GM18867 (cell line): ENCODE measurements at regions not wholly inside any gene's neighbourhood (a gene's known extent, or its start where the extent isn't known, plus 50 kb on each side); places are given as distances from the start of the nearest gene placed in this dataset.
"Not testable (repeated sequence)": the region's sequence is repeated elsewhere in the genome, so short reads cannot be mapped to it uniquely, and the experiment has no call there.

Experiments used
- ATAC-seq: cut with Tn5 transposase; IDR thresholded peaks from one replicate; pipeline ENCODE4 v1.9.1; 2021; ENCODE audit warnings: mild to moderate bottlenecking, moderate library complexity; ENCODE audit not compliant: unreplicated experiment

GRCh38 chr14:98187281-98187680, 1084.7 kb downstream of the BCL11B start:
- ATAC-seq = no peak

DNA sequence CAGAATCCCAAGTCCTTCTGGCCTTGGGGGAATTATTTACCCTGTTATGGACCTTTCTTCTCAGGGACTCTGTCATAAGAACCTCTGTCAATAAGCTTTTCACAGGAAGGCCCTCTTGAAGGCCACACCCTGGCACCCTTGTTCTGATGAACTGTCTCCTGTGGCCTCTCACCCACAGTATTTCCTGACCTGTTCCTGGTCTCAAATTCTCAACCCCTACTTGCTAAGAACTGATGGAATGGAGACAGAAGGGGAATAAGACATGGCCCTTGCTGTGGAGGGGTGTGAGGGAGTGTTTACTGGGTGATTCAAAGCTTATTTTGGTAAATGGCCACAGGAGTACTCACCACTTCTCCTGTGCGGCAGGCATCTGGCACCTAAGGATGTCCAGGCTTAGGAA, 1082.9 kb downstream of the BCL11B start:
- ATAC-seq = no peak

DNA sequence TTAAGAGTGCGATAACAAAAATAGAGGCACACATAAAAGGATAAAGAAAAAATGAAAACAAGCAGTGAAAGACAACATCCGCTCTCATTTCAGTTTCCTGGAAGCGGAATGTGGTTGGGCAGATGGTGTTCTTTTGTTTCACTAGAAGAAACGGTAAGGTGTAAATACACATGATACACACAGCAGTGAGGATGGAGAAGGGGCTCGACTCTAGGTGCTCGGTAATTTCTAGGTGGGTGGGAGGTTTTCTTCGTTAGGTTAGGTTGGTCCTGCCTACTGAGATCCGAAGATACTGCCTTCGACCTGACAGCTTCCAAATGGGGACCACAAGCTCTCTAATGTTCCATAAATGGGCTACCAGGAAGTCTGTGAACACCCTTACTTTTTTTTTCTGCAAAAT, 1082.5 kb downstream of the BCL11B start:
- ATAC-seq = no peak

- no peak for ATAC-seq
Observed at GRCh38 chr14:98189944-98190343, 1082.1 kb downstream of the BCL11B start.

- no peak for ATAC-seq
Observed at GRCh38 chr14:98192946-98193345, 1079.1 kb downstream of the BCL11B start.

DNA sequence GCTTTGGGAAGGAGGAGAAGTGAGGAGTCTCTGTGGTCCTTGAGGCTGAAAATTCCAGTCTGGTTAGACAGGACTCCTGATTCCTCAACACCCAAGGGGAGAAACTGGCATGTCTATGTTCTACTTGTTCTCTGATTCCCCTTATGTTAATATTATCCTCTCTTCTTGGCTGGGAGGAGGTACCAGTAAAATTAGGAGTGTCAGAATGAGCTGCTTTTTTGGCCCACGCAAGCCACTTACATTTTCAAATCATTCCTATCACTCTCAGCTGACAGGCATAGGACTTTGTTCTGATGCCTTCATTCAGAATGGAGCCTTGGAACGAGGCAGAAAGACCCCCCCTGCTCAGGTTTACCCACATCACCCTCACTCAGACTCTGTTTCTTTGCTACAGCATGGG, 1077.2 kb downstream of the BCL11B start:
- no peak for ATAC-seq

DNA sequence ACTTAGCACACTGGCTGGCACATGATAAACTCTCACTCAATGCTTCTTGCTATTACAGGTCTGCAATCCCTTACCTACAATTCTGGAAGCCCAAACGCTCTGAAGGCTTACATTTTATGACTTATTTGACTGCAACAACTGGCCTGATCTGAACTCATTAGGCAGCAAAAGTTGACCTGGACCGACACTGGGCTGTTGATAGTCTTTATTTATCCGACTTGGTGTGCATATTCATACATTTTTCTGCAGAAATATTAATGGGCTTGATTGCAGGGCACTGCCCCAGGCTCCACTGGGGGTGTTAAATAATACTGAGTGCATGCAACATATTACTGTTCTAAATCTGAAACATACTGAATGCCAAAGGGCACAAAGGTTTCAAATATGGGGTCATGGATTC, 1076.7 kb downstream of the BCL11B start:
- no peak for ATAC-seq

DNA sequence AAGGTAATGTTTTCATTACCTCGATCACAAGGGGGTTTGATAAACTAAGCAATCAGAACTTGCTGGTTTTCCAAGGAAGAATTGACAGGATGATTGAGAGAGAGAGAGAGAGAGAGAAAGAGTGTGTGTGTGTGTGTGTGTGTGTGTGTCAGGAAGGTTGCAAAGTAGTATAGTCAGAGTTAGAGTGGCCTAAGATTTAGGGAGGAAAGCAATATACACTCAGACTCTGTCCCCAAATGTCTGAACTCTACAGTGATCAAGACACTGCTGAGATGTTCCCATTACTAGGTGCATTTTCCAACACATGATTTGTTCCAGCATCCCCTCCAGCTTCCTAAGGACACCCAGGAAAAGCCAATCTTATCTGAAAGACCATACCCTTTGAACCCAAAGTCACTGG, 1074.1 kb downstream of the BCL11B start:
- ATAC-seq = no peak

- peak; percentile 78 for ATAC-seq
Observed at GRCh38 chr14:98198385-98198784, 1073.6 kb downstream of the BCL11B start.

DNA sequence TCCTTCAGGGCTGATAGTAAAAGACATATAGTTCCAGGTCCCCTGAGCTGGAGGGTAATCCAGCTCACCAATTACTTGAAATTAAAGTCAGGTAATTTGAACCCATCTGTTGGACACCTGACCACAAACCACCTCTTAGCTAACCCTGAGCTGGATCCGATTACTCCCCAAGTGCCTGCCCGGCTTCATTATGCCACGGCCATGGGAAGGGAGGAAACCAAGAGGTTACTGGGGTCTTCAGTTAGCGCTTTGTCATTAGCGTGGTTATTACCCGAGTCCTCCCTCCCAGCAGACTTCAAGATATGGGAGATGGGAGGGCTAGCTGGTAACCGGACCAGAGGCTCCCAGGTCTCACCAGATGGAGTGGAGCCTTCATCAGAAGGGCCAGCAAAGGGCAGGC, 1071.4 kb downstream of the BCL11B start:
- ATAC-seq = no peak

GRCh38 chr14:98203421-98203820, 1068.6 kb downstream of the BCL11B start:
- no peak for ATAC-seq

DNA sequence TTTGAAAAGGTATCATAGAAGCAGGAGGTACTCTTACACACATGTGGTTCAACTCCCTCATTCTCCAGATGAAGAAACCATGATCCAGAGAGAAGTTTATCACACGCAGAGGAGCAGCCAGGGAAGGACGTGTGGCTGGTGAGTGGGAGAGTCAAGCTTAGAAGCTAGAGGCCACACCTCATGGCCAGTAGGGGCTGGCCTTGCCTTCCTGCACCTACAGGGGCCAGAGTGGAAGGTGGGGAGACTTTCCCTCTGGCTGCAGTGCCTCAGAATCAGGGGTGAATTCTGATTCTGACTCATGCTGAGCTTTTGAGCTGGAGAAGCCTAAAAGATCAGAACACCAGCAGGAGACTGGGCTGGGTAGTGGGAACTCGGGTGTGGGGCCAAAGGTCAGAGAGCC, 1067.9 kb downstream of the BCL11B start:
- ATAC-seq = no peak

DNA sequence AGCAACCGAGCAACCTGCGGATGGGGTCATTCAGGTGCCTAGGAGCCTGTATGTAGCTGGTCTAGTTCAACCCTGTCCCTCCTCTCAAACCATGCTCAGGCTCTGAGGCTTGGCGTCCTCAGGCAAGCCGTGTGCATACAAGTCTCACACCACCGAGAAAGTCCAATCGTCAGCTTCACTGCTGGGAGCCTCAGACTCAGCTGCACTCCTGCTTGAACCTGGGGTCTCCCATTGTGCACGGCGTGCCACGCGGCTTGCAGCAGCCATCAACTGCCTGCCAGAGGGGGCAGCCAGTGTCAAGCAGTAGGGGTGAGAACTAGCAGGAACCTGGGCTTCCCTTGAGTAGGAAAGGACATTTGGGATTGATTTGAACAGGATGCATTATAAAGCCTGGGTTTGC, 1064.6 kb downstream of the BCL11B start:
- no peak for ATAC-seq

GRCh38 chr14:98208211-98208611, 1063.8 kb downstream of the BCL11B start:
- peak; percentile 53 for ATAC-seq

GRCh38 chr14:98208943-98209342, 1063.1 kb downstream of the BCL11B start:
- ATAC-seq = no peak

- ATAC-seq = no peak
Observed at GRCh38 chr14:98210045-98210672, 1061.8 kb downstream of the BCL11B start.

DNA sequence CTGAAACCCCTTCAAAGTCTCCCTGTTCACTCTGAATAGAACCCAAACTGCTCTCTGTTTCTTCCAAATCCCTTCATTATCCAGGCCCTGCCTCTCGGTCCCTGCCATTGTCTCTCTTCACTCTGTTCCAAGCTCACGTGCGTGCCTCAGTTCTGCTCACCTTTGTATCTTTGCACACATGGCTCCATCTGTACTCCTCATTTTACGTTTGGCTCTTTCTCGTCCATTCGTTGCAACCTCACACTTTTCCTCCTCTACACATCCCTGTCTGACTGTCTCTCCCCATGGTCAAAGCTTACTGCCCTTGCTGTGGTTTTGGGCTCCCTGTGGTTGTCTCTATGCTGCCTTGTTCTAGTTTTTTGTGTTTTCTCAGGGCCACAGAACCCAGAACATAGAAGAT, 1054.5 kb downstream of the BCL11B start:
- ATAC-seq = no peak

DNA sequence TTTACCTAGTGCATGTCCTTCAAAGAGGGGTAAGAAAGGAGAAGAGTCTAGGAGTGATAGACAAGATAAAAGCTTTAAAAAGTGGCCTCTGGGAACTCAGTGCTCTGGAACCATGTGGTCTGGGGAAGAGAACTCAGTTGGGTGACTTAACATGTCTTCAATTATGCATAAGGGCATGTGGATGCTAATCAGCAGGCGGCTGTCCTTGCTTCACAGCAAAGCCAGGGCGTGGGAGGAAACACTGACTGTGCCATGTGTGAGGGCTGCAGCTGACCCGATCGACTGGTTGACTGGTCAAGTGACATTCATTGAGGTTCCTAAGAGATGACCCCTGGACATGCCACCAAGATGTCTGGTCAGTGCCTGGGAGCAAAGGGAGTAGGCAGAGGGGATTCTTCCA, 1053.8 kb downstream of the BCL11B start:
- ATAC-seq = no peak

DNA sequence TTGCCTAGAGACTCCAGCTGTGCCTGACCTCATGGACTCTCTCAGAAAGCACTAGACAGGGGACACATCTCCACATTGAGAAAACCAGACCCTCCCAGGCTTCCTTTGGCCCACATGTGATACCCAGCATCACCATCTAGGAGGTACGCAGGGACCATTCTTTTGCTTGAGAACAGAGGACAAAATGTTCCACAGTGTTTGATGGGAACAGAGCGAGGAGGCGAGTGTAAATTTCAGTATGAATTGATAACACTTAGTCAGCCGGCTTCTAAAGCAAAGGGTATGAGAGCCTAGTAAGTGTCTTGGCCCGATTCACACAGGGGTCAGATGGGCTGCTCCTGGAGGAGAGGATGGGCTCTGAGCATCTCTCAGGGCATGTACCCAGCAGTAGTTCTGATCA, 1052.4 kb downstream of the BCL11B start:
- ATAC-seq = no peak

GRCh38 chr14:98223106-98223505, 1048.9 kb downstream of the BCL11B start:
- ATAC-seq = no peak

DNA sequence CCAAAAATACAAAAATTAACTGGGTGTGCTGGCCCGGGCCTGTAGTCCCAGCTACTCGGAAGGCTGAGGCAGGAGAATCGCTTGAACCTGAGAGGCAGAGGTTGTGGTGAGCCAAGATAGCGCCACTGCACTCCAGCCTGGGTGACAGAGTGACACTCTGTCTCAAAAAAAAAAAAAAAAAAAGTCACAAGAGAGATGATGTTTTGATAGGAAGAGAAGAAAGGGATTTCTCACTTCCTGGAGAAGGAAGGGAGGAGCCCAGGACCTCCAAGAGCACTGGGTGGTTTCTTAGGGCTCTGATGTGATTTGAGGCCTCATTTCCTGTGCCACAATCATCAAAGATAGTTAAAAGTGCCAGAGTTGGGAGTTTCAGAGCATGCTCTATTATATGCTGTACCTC, 1048.3 kb downstream of the BCL11B start:
- not testable (repeated sequence) for ATAC-seq

DNA sequence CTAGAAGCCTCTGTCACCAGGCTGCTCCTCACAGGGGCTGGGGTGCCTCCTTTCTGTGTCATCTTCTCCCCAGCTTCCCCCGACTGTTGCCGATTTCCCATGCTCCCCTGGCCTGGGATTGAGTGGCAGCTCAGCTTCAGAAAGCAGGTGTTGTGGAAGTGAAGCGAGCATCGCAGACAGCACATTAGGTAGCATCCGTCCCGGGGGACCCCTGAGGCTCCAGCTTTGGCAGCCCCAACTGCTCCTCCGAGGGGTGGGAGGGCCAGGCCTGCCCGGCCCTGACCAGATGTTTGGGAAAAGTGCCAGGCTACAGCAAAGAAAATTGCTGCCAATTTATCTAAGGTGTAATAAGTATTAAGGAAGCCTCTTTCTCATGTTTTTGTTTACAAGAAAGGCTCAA, 1045.6 kb downstream of the BCL11B start:
- no peak for ATAC-seq

- ATAC-seq = peak; percentile 91
Observed at GRCh38 chr14:98227000-98227726, 1044.8 kb downstream of the BCL11B start.
